GM21526 (cell line): ENCODE measurements at regions not wholly inside any gene's neighbourhood (a gene's known extent, or its start where the extent isn't known, plus 50 kb on each side); places are given as distances from the start of the nearest gene placed in this dataset.

Experiments used
- ATAC-seq: cut with Tn5 transposase; IDR thresholded peaks from one replicate; pipeline ENCODE4 v1.9.1; 2021; ENCODE audit warnings: moderate library complexity; ENCODE audit not compliant: unreplicated experiment, low FRiP score

- no peak for ATAC-seq
Observed at GRCh38 chr7:35581605-35582210, 113.2 kb downstream of the HERPUD2 start.

GRCh38 chr7:35576031-35576573 lies 118.8 kb downstream of the HERPUD2 start:
- no peak for ATAC-seq

- no peak for ATAC-seq
Observed at GRCh38 chr7:35571611-35572240, 123.2 kb downstream of the HERPUD2 start.

- ATAC-seq = no peak
Observed at GRCh38 chr7:35570937-35571336, 124.0 kb downstream of the HERPUD2 start.

GRCh38 chr7:35565927-35566326 lies 129.0 kb downstream of the HERPUD2 start:
- no peak for ATAC-seq

GRCh38 chr7:35558841-35559240 lies 136.1 kb downstream of the HERPUD2 start:
- ATAC-seq = no peak

- ATAC-seq = no peak
Observed at GRCh38 chr7:35556515-35557471, 138.1 kb downstream of the HERPUD2 start.

- ATAC-seq = no peak
Observed at GRCh38 chr7:35555934-35556333, 139.0 kb downstream of the HERPUD2 start.

- ATAC-seq = no peak
Observed at GRCh38 chr7:35555386-35555785, 139.5 kb downstream of the HERPUD2 start.

- no peak for ATAC-seq
Observed at GRCh38 chr7:35553519-35553918, 141.4 kb downstream of the HERPUD2 start.

GRCh38 chr7:35552691-35553090 lies 142.2 kb downstream of the HERPUD2 start:
- no peak for ATAC-seq

GRCh38 chr7:35551321-35552081 lies 143.4 kb downstream of the HERPUD2 start:
- no peak for ATAC-seq

GRCh38 chr7:35550831-35551230 lies 144.1 kb downstream of the HERPUD2 start:
- ATAC-seq = no peak

- no peak for ATAC-seq
Observed at GRCh38 chr7:35549781-35550180, 145.2 kb downstream of the HERPUD2 start.

GRCh38 chr7:35548291-35548690 lies 146.6 kb downstream of the HERPUD2 start:
- no peak for ATAC-seq

- ATAC-seq = no peak
Observed at GRCh38 chr7:35546691-35547429, 148.1 kb downstream of the HERPUD2 start.

GRCh38 chr7:35545831-35546230 lies 149.1 kb downstream of the HERPUD2 start:
- no peak for ATAC-seq

GRCh38 chr7:35544028-35544742 lies 150.8 kb downstream of the HERPUD2 start:
- ATAC-seq = no peak
